ENCODE measurements at regions not wholly inside any gene's neighbourhood (a gene's known extent, or its start where the extent isn't known, plus 50 kb on each side); places are given as distances from the start of the nearest gene placed in this dataset.

DNA sequence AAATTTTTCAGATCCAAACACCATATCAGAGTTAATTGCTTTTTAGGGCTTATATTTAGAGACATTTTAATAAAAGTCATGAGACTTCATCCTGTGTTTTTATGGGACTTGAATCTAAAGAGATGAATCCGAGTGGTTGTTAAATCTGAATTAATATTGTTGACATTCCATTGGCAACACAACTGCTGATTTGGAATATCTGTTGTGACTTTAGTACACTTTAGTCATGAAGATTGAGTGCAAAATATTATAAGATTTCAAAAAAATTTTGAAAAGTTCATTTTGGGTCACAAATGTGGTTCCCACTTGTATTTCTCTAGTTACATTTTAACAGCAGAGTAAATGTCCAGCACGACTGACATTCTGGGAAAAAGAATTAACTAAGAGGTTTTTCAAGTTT lies 442.7 kb upstream of the HSF2 start:
- Histone ChIP-seq H3K9me3 (ENCODE audit: control insufficient read depth, insufficient read depth, low read length) (no peaks in the 10 kb centered on the region), H3K4me3 (ENCODE audit: low read length) (no peak overlapping the region), H3K36me3 (ENCODE audit: control insufficient read depth, insufficient read depth, low read length) (no peaks in the 10 kb centered on the region), H3K4me1 (ENCODE audit: control insufficient read depth, insufficient read depth, low read length) (no peaks in the 10 kb centered on the region), H3K27me3 (ENCODE audit: control insufficient read depth, insufficient read depth, low read length) (no peaks in the 10 kb centered on the region), H3K27ac (ENCODE audit: low read length) (no peak overlapping the region)
- H3K4me3 Mint-ChIP-seq, result no peak overlapping the region
- no peaks in the 10 kb centered on the region for H3K36me3 Mint-ChIP-seq
- no peaks in the 10 kb centered on the region for H3K27me3 Mint-ChIP-seq (ENCODE audit: low read depth in 2 of 2)
- intact Hi-C loops (cut with micrococcal nuclease), result no loop called here
- TF ChIP-seq CTCF (IDR thresholded peaks at IDR 0.05), result no peak
- 85% methylated on average over 1 of the region's 2 CpGs for WGBS (ENCODE audit: insufficient coverage)
- no peak overlapping the region for H3K27ac Mint-ChIP-seq
- H3K4me1 Mint-ChIP-seq, result no peaks in the 10 kb centered on the region
- H3K9me3 Mint-ChIP-seq, result peaks cover 2 to 9% of the 10 kb centered on the region in 2 donors
- ATAC-seq (no peak), DNase-seq (no peak)

DNA sequence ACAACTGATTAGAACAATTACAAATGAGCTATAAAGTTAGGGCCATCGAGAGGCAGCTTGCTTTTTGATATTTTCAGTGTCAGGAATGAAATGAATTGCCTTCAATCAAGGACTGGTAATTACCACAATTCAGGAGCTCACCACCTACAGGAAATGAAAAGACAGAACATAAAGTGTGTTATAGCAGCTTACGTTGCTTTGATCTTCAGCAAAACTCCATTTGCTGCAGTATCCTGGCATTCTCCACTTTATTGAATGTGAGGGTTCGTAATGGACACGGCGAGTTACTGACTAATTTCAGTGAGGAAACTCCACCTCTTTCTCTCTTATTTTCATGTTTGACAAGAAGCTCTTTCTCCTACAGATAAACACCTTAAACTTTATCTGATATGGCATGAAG lies 440.0 kb upstream of the HSF2 start:
- peak in 1 of 2 donors; percentile 26 for DNase-seq
- Mint-ChIP-seq H3K4me1 (no peaks in the 10 kb centered on the region), H3K27ac (no peak overlapping the region), H3K9me3 (peaks cover 2 to 10% of the 10 kb centered on the region in 2 donors), H3K27me3 (ENCODE audit: low read depth in 2 of 2) (no peaks in the 10 kb centered on the region), H3K36me3 (no peaks in the 10 kb centered on the region), H3K4me3 (no peak overlapping the region)
- ATAC-seq, result no peak
- Histone ChIP-seq H3K9me3 (ENCODE audit: control insufficient read depth, insufficient read depth, low read length) (no peaks in the 10 kb centered on the region), H3K4me1 (ENCODE audit: control insufficient read depth, insufficient read depth, low read length) (no peaks in the 10 kb centered on the region), H3K27ac (ENCODE audit: low read length) (no peak overlapping the region), H3K4me3 (ENCODE audit: low read length) (no peak overlapping the region), H3K27me3 (ENCODE audit: control insufficient read depth, insufficient read depth, low read length) (no peaks in the 10 kb centered on the region), H3K36me3 (ENCODE audit: control insufficient read depth, insufficient read depth, low read length) (no peaks in the 10 kb centered on the region)
- no peak for TF ChIP-seq CTCF (IDR thresholded peaks at IDR 0.05)
- intact Hi-C loops (cut with micrococcal nuclease), result no loop called here
- 47% methylated on average over 4 of the region's 5 CpGs for WGBS (ENCODE audit: insufficient coverage)

GRCh38 chr6:121961619-121962125 lies 437.8 kb upstream of the HSF2 start:
- Mint-ChIP-seq H3K27ac (no peak overlapping the region), H3K27me3 (ENCODE audit: low read depth in 2 of 2) (no peaks in the 10 kb centered on the region), H3K4me1 (no peaks in the 10 kb centered on the region), H3K36me3 (no peaks in the 10 kb centered on the region), H3K9me3 (peaks cover 2 to 7% of the 10 kb centered on the region in 2 donors), H3K4me3 (no peak overlapping the region)
- WGBS (ENCODE audit: insufficient coverage), result no CpG with 5 or more reads among the region's 1 CpG
- DNase-seq (no peak), ATAC-seq (no peak)
- Histone ChIP-seq H3K9me3 (ENCODE audit: control insufficient read depth, insufficient read depth, low read length) (no peaks in the 10 kb centered on the region), H3K27me3 (ENCODE audit: control insufficient read depth, insufficient read depth, low read length) (no peaks in the 10 kb centered on the region), H3K4me3 (ENCODE audit: low read length) (no peak overlapping the region), H3K36me3 (ENCODE audit: control insufficient read depth, insufficient read depth, low read length) (no peaks in the 10 kb centered on the region), H3K27ac (ENCODE audit: low read length) (no peak overlapping the region), H3K4me1 (ENCODE audit: control insufficient read depth, insufficient read depth, low read length) (no peaks in the 10 kb centered on the region)
- TF ChIP-seq CTCF (IDR thresholded peaks at IDR 0.05), result no peak
- intact Hi-C loops (cut with micrococcal nuclease), result no loop called here

- ATAC-seq (no peak), DNase-seq (no peak)
- H3K36me3 ChIP-seq (ENCODE audit: control insufficient read depth, insufficient read depth, low read length), result no peaks in the 10 kb centered on the region
- no peak overlapping the region for H3K27ac ChIP-seq (ENCODE audit: low read length)
- peaks cover 2 to 4% of the 10 kb centered on the region in 2 donors for H3K9me3 Mint-ChIP-seq
- no peak for TF ChIP-seq CTCF (IDR thresholded peaks at IDR 0.05)
- no peaks in the 10 kb centered on the region for H3K27me3 ChIP-seq (ENCODE audit: control insufficient read depth, insufficient read depth, low read length)
- H3K36me3 Mint-ChIP-seq, result no peaks in the 10 kb centered on the region
- H3K4me1 Mint-ChIP-seq, result no peaks in the 10 kb centered on the region
- H3K4me1 ChIP-seq (ENCODE audit: control insufficient read depth, insufficient read depth, low read length), result no peaks in the 10 kb centered on the region
- no peak overlapping the region for H3K4me3 ChIP-seq (ENCODE audit: low read length)
- WGBS (ENCODE audit: insufficient coverage), result 88% methylated on average over 1 of the region's 2 CpGs
- no peaks in the 10 kb centered on the region for H3K27me3 Mint-ChIP-seq (ENCODE audit: low read depth in 2 of 2)
- H3K27ac Mint-ChIP-seq, result no peak overlapping the region
- no peaks in the 10 kb centered on the region for H3K9me3 ChIP-seq (ENCODE audit: control insufficient read depth, insufficient read depth, low read length)
- H3K4me3 Mint-ChIP-seq, result no peak overlapping the region
- intact Hi-C loops (cut with micrococcal nuclease), result no loop called here
These were observed 435.6 kb upstream of the HSF2 start for GRCh38 chr6:121963826-121964225.
